HCT116 (cell line): ENCODE measurements at regions not wholly inside any gene's neighbourhood (a gene's known extent, or its start where the extent isn't known, plus 50 kb on each side); places are given as distances from the start of the nearest gene placed in this dataset.

ENCODE experiments used
- ATAC-seq: fragments of 200-7000 bp; cut with Tn5 transposase; 2 replicates; pipeline ENCODE4 v1.9.1; 2020; ENCODE audit warnings: mild to moderate bottlenecking, moderate library complexity
- BruUV-seq: library from RNA; stranded (reverse); fragments of 400-500 nt; replicated peaks from 2 replicates; lab custom pipeline; 2021; lab: Mats Ljungman, UMichigan
- CTCF ChIA-PET: fragments of 300-600 bp; sonication (Branson Sonifier 250); formaldehyde crosslinking; loops from one replicate; lab custom pipeline; 2021; ENCODE audit warnings: antibody characterized with exemption; lab: Charles Lee
- POLR2A ChIA-PET: fragments of 300-600, 350-600 bp; sonication (Branson Sonifier 250); formaldehyde crosslinking; loops from one replicate; lab custom pipeline; 2021; ENCODE audit warnings: antibody characterized with exemption; lab: Charles Lee
- RAD21 ChIA-PET, 2 experiments: fragments of 300-600 bp; sonication (Branson Sonifier 250); formaldehyde crosslinking; loops; one replicate each; lab custom pipeline; 2023; ENCODE audit warnings: low total read pairs in 2 of 2; ENCODE audit not compliant: uncharacterized antibody in 2 of 2, unreplicated experiment in 2 of 2, low non-redundant PET in 1 of 2; lab: Charles Lee
- DNase-seq: peaks from one replicate; pipeline ENCODE4 v3.0.0-alpha.2; 2010; ENCODE audit warnings: low read depth, low spot score
- H2AFZ ChIP-seq: fragments of 200-600 bp; shearing (Covaris generic), sonication (generic); 2 replicates; pipeline ENCODE4 v1.6.1; 2017; ENCODE audit warnings: low read depth, mixed run types, mixed read lengths, antibody characterized with exemption, low read length; ENCODE audit not compliant: poor library complexity, severe bottlenecking
- H3K27ac ChIP-seq: 2 replicates; pipeline ENCODE4 v1.5.1; 2012; ENCODE audit warnings: low read depth, low read length
- H3K27me3 ChIP-seq: fragments of 200-600 bp; sonication (generic); 2 replicates; pipeline ENCODE4 v1.6.1; 2016; ENCODE audit warnings: mixed run types, low read length, mixed read lengths; ENCODE audit not compliant: insufficient read depth
- H3K36me3 ChIP-seq, 2 experiments: fragments of 200-500 bp in 1 of 2; fragments of 200-600 bp in 1 of 2; sonication (Bioruptor generic) in 1 of 2; sonication (generic) in 1 of 2; 2 replicates each; pipeline versions ENCODE4 v1.5.1 to v1.6.1; 2014 to 2016; ENCODE audit warnings: low read length in 2 of 2, inconsistent platforms in 1 of 2, mixed read lengths in 1 of 2, mixed run types in 1 of 2; ENCODE audit not compliant: insufficient read depth in 2 of 2, control insufficient read depth in 1 of 2
- H3K4me1 ChIP-seq, 2 experiments: fragments of 200-600 bp in 1 of 2; sonication (generic) in 1 of 2; 2 replicates each; pipeline versions ENCODE4 v1.5.1 to v1.6.1; 2012 to 2017; ENCODE audit warnings: low read length in 2 of 2, inconsistent platforms in 1 of 2, mild to moderate bottlenecking in 1 of 2, mixed read lengths in 1 of 2, mixed run types in 1 of 2, moderate library complexity in 1 of 2; ENCODE audit not compliant: insufficient read depth in 2 of 2, control insufficient read depth in 1 of 2
- H3K4me2 ChIP-seq: fragments of 200-600 bp; sonication (generic); 2 replicates; pipeline ENCODE4 v1.6.1; 2017; ENCODE audit warnings: mixed run types, low read length, mixed read lengths
- H3K4me3 ChIP-seq, 2 experiments: fragments of 200-600 bp in 1 of 2; sonication (generic) in 1 of 2; replicated peaks in 1 of 2; 2 replicates each; pipeline ENCODE4 v1.5.1; 2011 to 2016; ENCODE audit warnings: low read length in 2 of 2, control low read depth in 1 of 2, low read depth in 1 of 2, mild to moderate bottlenecking in 1 of 2, mixed read lengths in 1 of 2, mixed run types in 1 of 2
- H3K79me2 ChIP-seq: fragments of 200-600 bp; sonication (generic); 2 replicates; pipeline ENCODE4 v1.6.1; 2017; ENCODE audit warnings: mild to moderate bottlenecking, mixed run types, low read length, moderate library complexity, mixed read lengths; ENCODE audit not compliant: insufficient read depth
- H3K9ac ChIP-seq: fragments of 200-600 bp; sonication (generic); 2 replicates; pipeline ENCODE4 v1.6.1; 2016; ENCODE audit warnings: low read length, mixed read lengths
- H3K9me2 ChIP-seq: fragments of 200-600 bp; sonication (generic), shearing (Covaris generic); 2 replicates; pipeline ENCODE4 v1.6.1; 2017; ENCODE audit warnings: mixed run types, mild to moderate bottlenecking, moderate library complexity; ENCODE audit not compliant: insufficient read depth
- H3K9me3 ChIP-seq, 2 experiments: fragments of 200-500 bp in 1 of 2; fragments of 200-600 bp in 1 of 2; sonication (Bioruptor generic) in 1 of 2; sonication (generic) in 1 of 2; 2 replicates each; pipeline ENCODE4 v1.6.1; 2014 to 2017; ENCODE audit warnings: low read length in 2 of 2, mixed read lengths in 2 of 2, inconsistent platforms in 1 of 2, low read depth in 1 of 2, mild to moderate bottlenecking in 1 of 2, mixed run types in 1 of 2, moderate library complexity in 1 of 2; ENCODE audit not compliant: control insufficient read depth in 1 of 2, insufficient read depth in 1 of 2
- H4K20me1 ChIP-seq: fragments of 200-600 bp; sonication (generic), shearing (Covaris generic); 2 replicates; pipeline ENCODE4 v1.6.1; 2017; ENCODE audit warnings: mixed run types, mild to moderate bottlenecking, moderate library complexity; ENCODE audit not compliant: insufficient read depth
- CBX3 ChIP-seq: IDR thresholded peaks from 2 replicates; pipeline ENCODE4 v1.6.1; 2012; ENCODE audit warnings: low read depth
- EGR1 ChIP-seq: IDR thresholded peaks from 2 replicates; pipeline ENCODE4 v1.6.1; 2012; ENCODE audit warnings: low read depth
- ELF1 ChIP-seq: IDR thresholded peaks from 2 replicates; pipeline ENCODE4 v1.6.1; 2012; ENCODE audit warnings: low read depth, borderline replicate concordance
- FOSL1 ChIP-seq: IDR thresholded peaks from 2 replicates; pipeline ENCODE4 v1.6.1; 2012; ENCODE audit warnings: low read depth
- MAX ChIP-seq: IDR thresholded peaks from 2 replicates; pipeline ENCODE4 v1.6.1; 2012
- POLR2A ChIP-seq: IDR thresholded peaks from 2 replicates; pipeline ENCODE4 v1.7.0; 2011; ENCODE audit warnings: borderline replicate concordance; ENCODE audit not compliant: insufficient read depth, insufficient read length; ENCODE audit errors: extremely low read depth
- POLR2AphosphoS5 ChIP-seq: IDR thresholded peaks from 2 replicates; pipeline ENCODE4 v1.6.1; 2011; ENCODE audit warnings: mild to moderate bottlenecking, low read depth, low read length, moderate library complexity
- SP1 ChIP-seq: IDR thresholded peaks from 2 replicates; pipeline ENCODE4 v1.6.1; 2012; ENCODE audit warnings: low read depth
- SRF ChIP-seq: IDR thresholded peaks from 2 replicates; pipeline ENCODE4 v1.6.1; 2012; ENCODE audit warnings: low read depth
- TCF7L2 ChIP-seq: IDR thresholded peaks from 2 replicates; pipeline ENCODE4 v1.7.0; 2011; ENCODE audit warnings: borderline replicate concordance, inconsistent platforms; ENCODE audit not compliant: insufficient read depth, insufficient read length; ENCODE audit errors: extremely low read depth
- YY1 ChIP-seq: IDR thresholded peaks from 2 replicates; pipeline ENCODE4 v1.6.1; 2011; ENCODE audit warnings: low read length, low read depth, moderate library complexity, mild to moderate bottlenecking; ENCODE audit not compliant: insufficient replicate concordance; ENCODE audit errors: extremely low read depth
- ZNF274 ChIP-seq: fragments of 200-500 bp; sonication (Bioruptor generic); IDR thresholded peaks from 2 replicates; pipeline ENCODE4 v1.6.1; 2014; ENCODE audit warnings: mild to moderate bottlenecking, low read depth, low read length, inconsistent platforms
- intact Hi-C: fragments of 100-400 bp; cut with micrococcal nuclease; formaldehyde crosslinking; loops from 2 replicates; pipeline ENCODE4 v1.10.0; 2022
- TF ChIP-seq, protein P1 (sequence below): IDR thresholded peaks from 2 replicates; pipeline ENCODE4 v1.6.1; 2012; ENCODE audit warnings: low read depth

DNA sequence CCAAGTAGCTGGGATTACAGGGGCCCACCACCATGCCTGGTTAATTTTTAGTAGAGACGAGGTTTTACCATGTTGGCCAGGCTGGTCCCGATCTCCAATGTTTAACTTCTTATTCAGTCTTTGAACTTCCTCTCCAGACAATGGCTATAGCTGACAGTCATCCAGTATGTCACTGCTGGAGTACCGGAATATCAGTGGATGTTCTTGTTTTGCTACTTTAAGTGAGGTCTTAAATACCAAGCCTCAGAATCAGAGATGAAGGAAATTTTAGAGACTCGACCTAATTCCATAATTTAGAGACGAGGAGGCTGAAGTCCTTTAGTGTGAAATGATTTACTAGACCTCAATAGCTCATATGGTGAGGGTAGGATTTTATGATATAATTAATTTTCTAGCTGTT, 294.8 kb upstream of the KLF6 start:
- Histone ChIP-seq H3K9ac (no peak overlapping the region), H3K4me1 (no peaks in the 10 kb centered on the region), H3K79me2 (no peaks in the 10 kb centered on the region), H3K4me3 (no peak overlapping the region), H3K27ac (no peak overlapping the region), H3K36me3 (no peaks in the 10 kb centered on the region), H3K27me3 (no peaks in the 10 kb centered on the region), H3K9me3 (no peaks in the 10 kb centered on the region), H3K4me2 (no peak overlapping the region), H2AFZ (no peak overlapping the region), H4K20me1 (no peaks in the 10 kb centered on the region), H3K9me2 (no peaks in the 10 kb centered on the region)
- ATAC-seq, result no peak
- ChIA-PET RAD21 (no interaction called here), POLR2A (no interaction called here), CTCF (no interaction called here)
- TF ChIP-seq FOSL1 (no peak), YY1 (no peak), EGR1 (no peak), SRF (no peak), POLR2A (no peak), TCF7L2 (no peak)
- no peak for DNase-seq
- BruUV-seq, result no TSS peak
- intact Hi-C loops, result no loop called here

DNA sequence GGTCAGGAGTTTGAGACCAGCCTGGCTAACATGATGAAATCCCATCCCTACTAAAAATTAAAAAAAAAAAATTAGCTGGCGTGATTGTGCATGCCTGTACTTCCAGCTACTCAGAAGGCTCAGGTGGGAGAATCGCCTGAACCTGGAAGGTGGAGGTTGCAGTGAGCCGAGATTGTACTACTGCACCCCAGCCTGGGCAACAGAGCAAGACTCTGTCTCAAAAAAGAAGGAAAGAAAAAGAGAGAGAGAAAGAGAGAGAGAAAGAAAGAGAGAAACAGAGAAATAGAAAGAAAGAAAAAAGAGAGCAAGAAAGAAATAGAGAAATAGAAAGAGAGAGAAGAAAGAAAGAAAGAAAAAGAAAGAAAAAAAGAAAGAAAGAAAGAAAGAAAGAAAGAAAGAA, 292.8 kb upstream of the KLF6 start:
- H2AFZ ChIP-seq, result no peak overlapping the region
- no peaks in the 10 kb centered on the region for H3K79me2 ChIP-seq
- ATAC-seq, result no peak
- RAD21 ChIA-PET, result no interaction called here
- no peak for DNase-seq
- no peak overlapping the region for H3K9ac ChIP-seq
- no peak for TF ChIP-seq POLR2A
- TF ChIP-seq ELF1, result no peak
- no peak for TF ChIP-seq EGR1
- TF ChIP-seq, protein P1, sequence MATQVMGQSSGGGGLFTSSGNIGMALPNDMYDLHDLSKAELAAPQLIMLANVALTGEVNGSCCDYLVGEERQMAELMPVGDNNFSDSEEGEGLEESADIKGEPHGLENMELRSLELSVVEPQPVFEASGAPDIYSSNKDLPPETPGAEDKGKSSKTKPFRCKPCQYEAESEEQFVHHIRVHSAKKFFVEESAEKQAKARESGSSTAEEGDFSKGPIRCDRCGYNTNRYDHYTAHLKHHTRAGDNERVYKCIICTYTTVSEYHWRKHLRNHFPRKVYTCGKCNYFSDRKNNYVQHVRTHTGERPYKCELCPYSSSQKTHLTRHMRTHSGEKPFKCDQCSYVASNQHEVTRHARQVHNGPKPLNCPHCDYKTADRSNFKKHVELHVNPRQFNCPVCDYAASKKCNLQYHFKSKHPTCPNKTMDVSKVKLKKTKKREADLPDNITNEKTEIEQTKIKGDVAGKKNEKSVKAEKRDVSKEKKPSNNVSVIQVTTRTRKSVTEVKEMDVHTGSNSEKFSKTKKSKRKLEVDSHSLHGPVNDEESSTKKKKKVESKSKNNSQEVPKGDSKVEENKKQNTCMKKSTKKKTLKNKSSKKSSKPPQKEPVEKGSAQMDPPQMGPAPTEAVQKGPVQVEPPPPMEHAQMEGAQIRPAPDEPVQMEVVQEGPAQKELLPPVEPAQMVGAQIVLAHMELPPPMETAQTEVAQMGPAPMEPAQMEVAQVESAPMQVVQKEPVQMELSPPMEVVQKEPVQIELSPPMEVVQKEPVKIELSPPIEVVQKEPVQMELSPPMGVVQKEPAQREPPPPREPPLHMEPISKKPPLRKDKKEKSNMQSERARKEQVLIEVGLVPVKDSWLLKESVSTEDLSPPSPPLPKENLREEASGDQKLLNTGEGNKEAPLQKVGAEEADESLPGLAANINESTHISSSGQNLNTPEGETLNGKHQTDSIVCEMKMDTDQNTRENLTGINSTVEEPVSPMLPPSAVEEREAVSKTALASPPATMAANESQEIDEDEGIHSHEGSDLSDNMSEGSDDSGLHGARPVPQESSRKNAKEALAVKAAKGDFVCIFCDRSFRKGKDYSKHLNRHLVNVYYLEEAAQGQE, result no peak
- TF ChIP-seq FOSL1, result no peak
- TF ChIP-seq ZNF274, result no peak
- no peak for TF ChIP-seq MAX
- no peak for TF ChIP-seq SP1
- no peak for TF ChIP-seq CBX3
- TF ChIP-seq POLR2AphosphoS5, result no peak
- TF ChIP-seq TCF7L2, result no peak
- no peaks in the 10 kb centered on the region for H3K4me1 ChIP-seq
- no peak overlapping the region for H3K27ac ChIP-seq
- no TSS peak for BruUV-seq
- H4K20me1 ChIP-seq, result no peaks in the 10 kb centered on the region
- no peaks in the 10 kb centered on the region for H3K36me3 ChIP-seq
- no peaks in the 10 kb centered on the region for H3K9me3 ChIP-seq
- H3K9me2 ChIP-seq, result no peaks in the 10 kb centered on the region
- no peaks in the 10 kb centered on the region for H3K27me3 ChIP-seq
- no peak overlapping the region for H3K4me3 ChIP-seq
- POLR2A ChIA-PET, result interaction anchor here (0.7 kb wide), 1 partner anchor 293 kb away, joined by 3 read pairs; the partner anchor contains the start of gene KLF6
- CTCF ChIA-PET, result no interaction called here
- intact Hi-C loops, result no loop called here
- H3K4me2 ChIP-seq, result no peak overlapping the region
